ENCODE measurements at regions not wholly inside any gene's neighbourhood (a gene's known extent, or its start where the extent isn't known, plus 50 kb on each side); places are given as distances from the start of the nearest gene placed in this dataset.

- TF ChIP-seq, protein P1, sequence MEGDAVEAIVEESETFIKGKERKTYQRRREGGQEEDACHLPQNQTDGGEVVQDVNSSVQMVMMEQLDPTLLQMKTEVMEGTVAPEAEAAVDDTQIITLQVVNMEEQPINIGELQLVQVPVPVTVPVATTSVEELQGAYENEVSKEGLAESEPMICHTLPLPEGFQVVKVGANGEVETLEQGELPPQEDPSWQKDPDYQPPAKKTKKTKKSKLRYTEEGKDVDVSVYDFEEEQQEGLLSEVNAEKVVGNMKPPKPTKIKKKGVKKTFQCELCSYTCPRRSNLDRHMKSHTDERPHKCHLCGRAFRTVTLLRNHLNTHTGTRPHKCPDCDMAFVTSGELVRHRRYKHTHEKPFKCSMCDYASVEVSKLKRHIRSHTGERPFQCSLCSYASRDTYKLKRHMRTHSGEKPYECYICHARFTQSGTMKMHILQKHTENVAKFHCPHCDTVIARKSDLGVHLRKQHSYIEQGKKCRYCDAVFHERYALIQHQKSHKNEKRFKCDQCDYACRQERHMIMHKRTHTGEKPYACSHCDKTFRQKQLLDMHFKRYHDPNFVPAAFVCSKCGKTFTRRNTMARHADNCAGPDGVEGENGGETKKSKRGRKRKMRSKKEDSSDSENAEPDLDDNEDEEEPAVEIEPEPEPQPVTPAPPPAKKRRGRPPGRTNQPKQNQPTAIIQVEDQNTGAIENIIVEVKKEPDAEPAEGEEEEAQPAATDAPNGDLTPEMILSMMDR (conservative IDR thresholded peaks at IDR 0.05 in 1 of 2, IDR thresholded peaks at IDR 0.05 in 1 of 2; ENCODE audit: extremely low read depth in 1 of 2, insufficient read depth in 1 of 2, low read depth in 1 of 2, low read length in 2 of 2), result no peak
- no peak for TF ChIP-seq EZH2 (IDR thresholded peaks at IDR 0.05; ENCODE audit: borderline replicate concordance, low read length)
Observed at GRCh38 chr3:20637729-20638128, 451.7 kb upstream of the SGO1 start.

Measured in mammary epithelial cell (primary cell).